ENCODE measurements at regions not wholly inside any gene's neighbourhood (a gene's known extent, or its start where the extent isn't known, plus 50 kb on each side); places are given as distances from the start of the nearest gene placed in this dataset.

DNA sequence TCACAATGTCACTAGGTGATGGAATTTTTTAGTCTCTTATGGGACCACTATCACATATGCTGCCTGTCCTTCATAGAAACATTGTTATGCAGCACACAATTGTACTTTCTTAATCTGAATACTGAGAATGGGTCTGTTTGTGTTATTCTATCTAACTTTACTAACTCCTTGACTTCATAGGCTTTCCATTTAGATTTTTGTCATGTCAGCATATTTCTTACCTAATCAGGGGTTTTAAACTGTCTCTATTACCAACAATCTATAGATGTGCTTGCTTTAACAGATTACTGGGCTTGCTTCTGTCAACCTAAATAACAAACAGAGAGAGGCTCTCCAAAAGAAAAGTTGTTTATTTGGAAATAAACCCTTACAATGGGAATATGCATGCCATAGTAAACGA lies 289.6 kb upstream of the ZNF804A start:
- ChIA-PET POLR2A (no interaction called here), CTCF (no interaction called here)
- no peak for DNase-seq
- no peaks in the 10 kb centered on the region for H3K36me3 ChIP-seq (replicated peaks in 1 of 2; ENCODE audit: control insufficient read depth in 1 of 2, insufficient read depth in 2 of 2, low read length in 1 of 2)
- no peak overlapping the region for H3K4me3 ChIP-seq (ENCODE audit: low read depth in 2 of 2, low read length in 1 of 2)
- H3K79me2 ChIP-seq (ENCODE audit: insufficient read depth), result no peaks in the 10 kb centered on the region
- no peak overlapping the region for H3K27ac ChIP-seq (ENCODE audit: low read depth in 2 of 2, low read length in 1 of 2)
- H3K4me1 ChIP-seq (ENCODE audit: control insufficient read depth in 1 of 2, insufficient read depth in 2 of 2, low read depth in 1 of 2, low read length in 1 of 2), result no peaks in the 10 kb centered on the region
- no peaks in the 10 kb centered on the region for H3F3A ChIP-seq (replicated peaks; ENCODE audit: insufficient read depth)
- no peak overlapping the region for H2AFZ ChIP-seq (ENCODE audit: low read depth)
- no peak overlapping the region for H3K9ac ChIP-seq
- H3K27me3 ChIP-seq (ENCODE audit: insufficient read depth), result no peaks in the 10 kb centered on the region
- no peaks in the 10 kb centered on the region for H4K20me1 ChIP-seq (ENCODE audit: insufficient read depth)
- no peak overlapping the region for H3K4me2 ChIP-seq
- no peaks in the 10 kb centered on the region for H3K9me3 ChIP-seq
- H3K9me2 ChIP-seq, result no peaks in the 10 kb centered on the region
- TF ChIP-seq EZH2phosphoT487 (IDR thresholded peaks at IDR 0.05; ENCODE audit: borderline replicate concordance, low read depth) (no peak), POLR2AphosphoS5 (IDR thresholded peaks at IDR 0.05; ENCODE audit: low read depth, low read length) (no peak)
- TF ChIP-seq, protein P1, sequence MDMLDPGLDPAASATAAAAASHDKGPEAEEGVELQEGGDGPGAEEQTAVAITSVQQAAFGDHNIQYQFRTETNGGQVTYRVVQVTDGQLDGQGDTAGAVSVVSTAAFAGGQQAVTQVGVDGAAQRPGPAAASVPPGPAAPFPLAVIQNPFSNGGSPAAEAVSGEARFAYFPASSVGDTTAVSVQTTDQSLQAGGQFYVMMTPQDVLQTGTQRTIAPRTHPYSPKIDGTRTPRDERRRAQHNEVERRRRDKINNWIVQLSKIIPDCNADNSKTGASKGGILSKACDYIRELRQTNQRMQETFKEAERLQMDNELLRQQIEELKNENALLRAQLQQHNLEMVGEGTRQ (IDR thresholded peaks at IDR 0.05; ENCODE audit: borderline replicate concordance, low read depth, low read length), result no peak
- WGBS (ENCODE audit: low lambda C conversion rate), result 67% methylated on average over 1 of the region's 1 CpG

DNA sequence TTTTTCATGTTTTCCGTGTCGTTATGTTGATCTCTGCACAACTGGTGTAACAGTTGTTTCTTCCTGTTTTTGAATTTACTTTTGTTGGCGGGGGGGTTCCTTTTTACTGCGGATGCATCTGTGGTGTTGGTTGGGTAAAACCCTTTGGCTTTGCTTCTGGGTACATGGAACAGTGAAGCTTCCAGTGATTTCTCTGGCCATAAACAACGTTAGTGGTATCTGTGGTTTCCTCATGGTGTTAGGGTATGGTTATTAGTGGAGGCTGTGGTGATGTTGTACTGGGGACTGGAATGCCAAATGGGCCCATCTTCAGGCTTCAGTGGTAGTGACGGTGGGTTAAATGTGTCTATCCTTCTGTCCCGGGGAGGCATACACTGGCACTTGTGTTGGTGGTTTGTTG lies 285.4 kb upstream of the ZNF804A start:
- POLR2A ChIA-PET, result no interaction called here
- CTCF ChIA-PET, result interaction anchor here (1.6 kb wide), 1 partner anchor 13 kb away, joined by 3 read pairs; no protein-coding TSS in a partner anchor
- TF ChIP-seq RFX5 (IDR thresholded peaks at IDR 0.05; ENCODE audit: low read length), result no peak
- no peak for TF ChIP-seq RAD21 (IDR thresholded peaks at IDR 0.05; ENCODE audit: low read length)
- TF ChIP-seq FOXM1 (IDR thresholded peaks at IDR 0.05; ENCODE audit: low read depth), result no peak
- no peak for TF ChIP-seq CHD2 (IDR thresholded peaks at IDR 0.05; ENCODE audit: low read length, partially characterized antibody)
- no peak for TF ChIP-seq POLR2AphosphoS5 (IDR thresholded peaks at IDR 0.05; ENCODE audit: low read depth, low read length)
- no peak for TF ChIP-seq EZH2phosphoT487 (IDR thresholded peaks at IDR 0.05; ENCODE audit: borderline replicate concordance, low read depth)
- TF ChIP-seq, protein P2, sequence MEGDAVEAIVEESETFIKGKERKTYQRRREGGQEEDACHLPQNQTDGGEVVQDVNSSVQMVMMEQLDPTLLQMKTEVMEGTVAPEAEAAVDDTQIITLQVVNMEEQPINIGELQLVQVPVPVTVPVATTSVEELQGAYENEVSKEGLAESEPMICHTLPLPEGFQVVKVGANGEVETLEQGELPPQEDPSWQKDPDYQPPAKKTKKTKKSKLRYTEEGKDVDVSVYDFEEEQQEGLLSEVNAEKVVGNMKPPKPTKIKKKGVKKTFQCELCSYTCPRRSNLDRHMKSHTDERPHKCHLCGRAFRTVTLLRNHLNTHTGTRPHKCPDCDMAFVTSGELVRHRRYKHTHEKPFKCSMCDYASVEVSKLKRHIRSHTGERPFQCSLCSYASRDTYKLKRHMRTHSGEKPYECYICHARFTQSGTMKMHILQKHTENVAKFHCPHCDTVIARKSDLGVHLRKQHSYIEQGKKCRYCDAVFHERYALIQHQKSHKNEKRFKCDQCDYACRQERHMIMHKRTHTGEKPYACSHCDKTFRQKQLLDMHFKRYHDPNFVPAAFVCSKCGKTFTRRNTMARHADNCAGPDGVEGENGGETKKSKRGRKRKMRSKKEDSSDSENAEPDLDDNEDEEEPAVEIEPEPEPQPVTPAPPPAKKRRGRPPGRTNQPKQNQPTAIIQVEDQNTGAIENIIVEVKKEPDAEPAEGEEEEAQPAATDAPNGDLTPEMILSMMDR (IDR thresholded peaks at IDR 0.05), result no peak
- TF ChIP-seq SMC3 (IDR thresholded peaks at IDR 0.05; ENCODE audit: low read depth, low read length), result no peak
- TF ChIP-seq JUND (IDR thresholded peaks at IDR 0.05), result no peak
- no peaks in the 10 kb centered on the region for H4K20me1 ChIP-seq (ENCODE audit: insufficient read depth)
- H3K36me3 ChIP-seq (replicated peaks in 1 of 2; ENCODE audit: control insufficient read depth in 1 of 2, insufficient read depth in 2 of 2, low read length in 1 of 2), result no peaks in the 10 kb centered on the region
- H3K9ac ChIP-seq, result no peak overlapping the region
- no peaks in the 10 kb centered on the region for H3K9me2 ChIP-seq
- no peaks in the 10 kb centered on the region; a peak in 1 of 4 replicates for H3K4me1 ChIP-seq (ENCODE audit: control insufficient read depth in 1 of 2, insufficient read depth in 2 of 2, low read depth in 1 of 2, low read length in 1 of 2)
- WGBS (ENCODE audit: low lambda C conversion rate), result 78% methylated on average over 7 of the region's 7 CpGs
- no peak overlapping the region for H3K4me3 ChIP-seq (ENCODE audit: low read depth in 2 of 2, low read length in 1 of 2)
- no peak overlapping the region for H3K27ac ChIP-seq (ENCODE audit: low read depth in 2 of 2, low read length in 1 of 2)
- H3K9me3 ChIP-seq, result no peaks in the 10 kb centered on the region
- H3K27me3 ChIP-seq (ENCODE audit: insufficient read depth), result no peaks in the 10 kb centered on the region
- H3K4me2 ChIP-seq, result no peak overlapping the region
- H2AFZ ChIP-seq (ENCODE audit: low read depth), result no peak overlapping the region
- no peak for DNase-seq
- no peaks in the 10 kb centered on the region for H3K79me2 ChIP-seq (ENCODE audit: insufficient read depth)
- H3F3A ChIP-seq (replicated peaks; ENCODE audit: insufficient read depth), result no peaks in the 10 kb centered on the region

Data from SK-N-SH (cell line).